Embryonic facial prominence (tissue), 1 donor: ENCODE measurements at regions not wholly inside any gene's neighbourhood (a gene's known extent, or its start where the extent isn't known, plus 50 kb on each side); places are given as distances from the start of the nearest gene placed in this dataset.
"Not testable (repeated sequence)": the region's sequence is repeated elsewhere in the genome, so short reads cannot be mapped to it uniquely, and the experiment has no call there.

ENCODE experiments used
- DNase-seq: peaks from one replicate; pipeline ENCODE4 v3.0.0-alpha.2; 2016; ENCODE audit errors: extremely low spot score

- no peak for DNase-seq
Measured at GRCh38 chr2:192558637-192559036, 363.9 kb upstream of the TMEFF2 start.

- DNase-seq, result no peak
Measured at GRCh38 chr2:192555740-192556139, 361.0 kb upstream of the TMEFF2 start.

GRCh38 chr2:192551760-192552159, 357.0 kb upstream of the TMEFF2 start:
- no peak for DNase-seq

- no peak for DNase-seq
Measured at GRCh38 chr2:192546565-192546964, 351.8 kb upstream of the TMEFF2 start.

GRCh38 chr2:192544371-192544955, 349.7 kb upstream of the TMEFF2 start:
- DNase-seq, result no peak

- not testable (repeated sequence) for DNase-seq
Measured at GRCh38 chr2:192542148-192543066, 347.7 kb upstream of the TMEFF2 start.

GRCh38 chr2:192539306-192539705, 344.6 kb upstream of the TMEFF2 start:
- DNase-seq, result no peak

GRCh38 chr2:192536922-192537624, 342.3 kb upstream of the TMEFF2 start:
- no peak for DNase-seq

GRCh38 chr2:192535956-192536921, 341.5 kb upstream of the TMEFF2 start:
- DNase-seq, result no peak

GRCh38 chr2:192534072-192534471, 339.3 kb upstream of the TMEFF2 start:
- no peak for DNase-seq

- DNase-seq, result not testable (repeated sequence)
Measured at GRCh38 chr2:192524642-192525251, 330.0 kb upstream of the TMEFF2 start.

- DNase-seq, result not testable (repeated sequence)
Measured at GRCh38 chr2:192524214-192524613, 329.5 kb upstream of the TMEFF2 start.

GRCh38 chr2:192515937-192516336, 321.2 kb upstream of the TMEFF2 start:
- DNase-seq, result no peak

- no peak for DNase-seq
Measured at GRCh38 chr2:192513575-192513974, 318.8 kb upstream of the TMEFF2 start.

GRCh38 chr2:192507836-192508450, 313.2 kb upstream of the TMEFF2 start:
- DNase-seq, result not testable (repeated sequence)

- DNase-seq, result no peak
Measured at GRCh38 chr2:192500550-192501200, 305.9 kb upstream of the TMEFF2 start.

- DNase-seq, result no peak
Measured at GRCh38 chr2:192499476-192499875, 304.7 kb upstream of the TMEFF2 start.

- DNase-seq, result no peak
Measured at GRCh38 chr2:192498747-192499146, 304.0 kb upstream of the TMEFF2 start.

- not testable (repeated sequence) for DNase-seq
Measured at GRCh38 chr2:192488158-192488557, 293.4 kb upstream of the TMEFF2 start.

GRCh38 chr2:192487636-192488035, 292.9 kb upstream of the TMEFF2 start:
- DNase-seq, result no peak
